Hematopoietic multipotent progenitor cell (in vitro differentiated cells): ENCODE measurements at regions not wholly inside any gene's neighbourhood (a gene's known extent, or its start where the extent isn't known, plus 50 kb on each side); places are given as distances from the start of the nearest gene placed in this dataset.

Source experiments
- DNase-seq, 3 donors: peaks; one replicate each; pipeline ENCODE4 v3.0.0-alpha.2; 2011 to 2015; ENCODE audit warnings: low read depth in 2 of 3, low spot score in 2 of 3

- DNase-seq: peak in 2 of 3 donors; percentile 38 to 88
Measured at GRCh38 chr9:99326112-99326916, 104.2 kb downstream of the SEC61B start.

GRCh38 chr9:99326917-99327189 lies 104.8 kb downstream of the SEC61B start:
- DNase-seq: no peak

- DNase-seq: no peak
Measured at GRCh38 chr9:99327667-99328066, 105.6 kb downstream of the SEC61B start.

- DNase-seq: no peak
Measured at GRCh38 chr9:99335280-99335679, 113.2 kb downstream of the SEC61B start.

- DNase-seq: no peak
Measured at GRCh38 chr9:99336005-99336404, 113.9 kb downstream of the SEC61B start.

GRCh38 chr9:99336531-99336930 lies 114.4 kb downstream of the SEC61B start:
- DNase-seq: no peak

GRCh38 chr9:99340281-99340680 lies 118.2 kb downstream of the SEC61B start:
- DNase-seq: no peak

GRCh38 chr9:99341686-99342085 lies 119.6 kb downstream of the SEC61B start:
- DNase-seq: no peak

- no peak for DNase-seq
Measured at GRCh38 chr9:99345451-99345850, 123.4 kb downstream of the SEC61B start.

GRCh38 chr9:99345942-99346341 lies 123.9 kb downstream of the SEC61B start:
- DNase-seq: no peak

GRCh38 chr9:99347568-99347967 lies 125.5 kb downstream of the SEC61B start:
- no peak for DNase-seq

- no peak for DNase-seq
Measured at GRCh38 chr9:99348289-99348688, 126.2 kb downstream of the SEC61B start.

GRCh38 chr9:99349870-99350269 lies 127.8 kb downstream of the SEC61B start:
- DNase-seq: no peak

- no peak for DNase-seq
Measured at GRCh38 chr9:99350461-99350860, 128.4 kb downstream of the SEC61B start.

- no peak for DNase-seq
Measured at GRCh38 chr9:99351647-99352046, 129.6 kb downstream of the SEC61B start.

GRCh38 chr9:99352826-99353225 lies 130.7 kb downstream of the SEC61B start:
- DNase-seq: no peak

- DNase-seq: no peak
Measured at GRCh38 chr9:99353408-99353807, 131.3 kb downstream of the SEC61B start.

- DNase-seq: no peak
Measured at GRCh38 chr9:99354104-99354503, 132.0 kb downstream of the SEC61B start.

- DNase-seq: no peak
Measured at GRCh38 chr9:99356512-99356971, 134.5 kb downstream of the SEC61B start.

- DNase-seq: no peak
Measured at GRCh38 chr9:99357575-99357974, 135.5 kb downstream of the SEC61B start.

- DNase-seq: no peak
Measured at GRCh38 chr9:99358668-99359067, 136.6 kb downstream of the SEC61B start.

GRCh38 chr9:99359336-99359735 lies 137.3 kb downstream of the SEC61B start:
- DNase-seq: no peak

GRCh38 chr9:99360026-99360425 lies 137.9 kb downstream of the SEC61B start:
- DNase-seq: no peak
